Fibroblast of mammary gland (primary cell): ENCODE measurements at regions not wholly inside any gene's neighbourhood (a gene's known extent, or its start where the extent isn't known, plus 50 kb on each side); places are given as distances from the start of the nearest gene placed in this dataset.
"Not testable (repeated sequence)": the region's sequence is repeated elsewhere in the genome, so short reads cannot be mapped to it uniquely, and the experiment has no call there.

Source experiments
- DNase-seq: peaks from one replicate; pipeline ENCODE4 v3.0.0-alpha.2; 2010; ENCODE audit warnings: low read depth
- H3K4me3 ChIP-seq: 2 replicates; pipeline ENCODE4 v1.5.1; 2011; ENCODE audit warnings: low read depth, mild to moderate bottlenecking, low read length, moderate library complexity; ENCODE audit not compliant: control insufficient read depth
- TF ChIP-seq, protein P1 (sequence below): conservative IDR thresholded peaks from 2 replicates; pipeline ENCODE4 v1.5.1; 2011; ENCODE audit warnings: low read depth, low read length, inconsistent platforms; ENCODE audit not compliant: control insufficient read depth, insufficient read depth

DNA sequence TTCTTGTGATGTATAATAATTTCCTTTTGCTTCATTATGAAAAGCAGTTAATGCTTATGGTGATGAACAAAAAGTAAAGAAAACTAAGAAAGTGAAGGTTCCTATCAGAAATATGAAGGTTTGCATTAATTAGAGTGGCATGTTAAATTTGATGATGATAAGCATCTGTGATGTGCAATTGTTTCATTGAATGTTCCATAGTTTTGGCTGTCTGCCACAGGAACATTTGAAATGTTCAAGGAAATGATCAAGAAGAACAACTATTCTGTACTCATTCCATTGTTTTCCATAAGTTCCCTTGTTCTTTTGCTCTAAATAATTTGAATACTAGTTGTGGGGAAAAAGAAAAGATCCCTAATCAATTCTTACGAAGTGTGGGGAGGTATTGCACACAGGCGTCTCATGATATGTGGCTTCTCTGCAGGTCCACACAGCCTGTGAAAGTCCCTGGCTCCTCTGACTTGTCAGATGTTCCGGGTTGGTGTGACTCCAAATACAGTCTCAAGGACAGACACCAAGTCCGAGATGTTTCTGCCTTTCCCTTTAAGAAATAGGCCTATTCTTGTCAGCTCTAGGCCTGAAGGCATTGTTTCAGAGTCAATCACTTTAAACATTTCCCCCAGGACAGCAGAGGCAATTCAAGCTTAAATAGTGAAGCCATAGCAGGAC lies 152.6 kb upstream of the MAST4 start:
- TF ChIP-seq, protein P1, sequence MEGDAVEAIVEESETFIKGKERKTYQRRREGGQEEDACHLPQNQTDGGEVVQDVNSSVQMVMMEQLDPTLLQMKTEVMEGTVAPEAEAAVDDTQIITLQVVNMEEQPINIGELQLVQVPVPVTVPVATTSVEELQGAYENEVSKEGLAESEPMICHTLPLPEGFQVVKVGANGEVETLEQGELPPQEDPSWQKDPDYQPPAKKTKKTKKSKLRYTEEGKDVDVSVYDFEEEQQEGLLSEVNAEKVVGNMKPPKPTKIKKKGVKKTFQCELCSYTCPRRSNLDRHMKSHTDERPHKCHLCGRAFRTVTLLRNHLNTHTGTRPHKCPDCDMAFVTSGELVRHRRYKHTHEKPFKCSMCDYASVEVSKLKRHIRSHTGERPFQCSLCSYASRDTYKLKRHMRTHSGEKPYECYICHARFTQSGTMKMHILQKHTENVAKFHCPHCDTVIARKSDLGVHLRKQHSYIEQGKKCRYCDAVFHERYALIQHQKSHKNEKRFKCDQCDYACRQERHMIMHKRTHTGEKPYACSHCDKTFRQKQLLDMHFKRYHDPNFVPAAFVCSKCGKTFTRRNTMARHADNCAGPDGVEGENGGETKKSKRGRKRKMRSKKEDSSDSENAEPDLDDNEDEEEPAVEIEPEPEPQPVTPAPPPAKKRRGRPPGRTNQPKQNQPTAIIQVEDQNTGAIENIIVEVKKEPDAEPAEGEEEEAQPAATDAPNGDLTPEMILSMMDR = no peak
- no peak overlapping the region for H3K4me3 ChIP-seq
- peak; percentile 7 for DNase-seq

DNA sequence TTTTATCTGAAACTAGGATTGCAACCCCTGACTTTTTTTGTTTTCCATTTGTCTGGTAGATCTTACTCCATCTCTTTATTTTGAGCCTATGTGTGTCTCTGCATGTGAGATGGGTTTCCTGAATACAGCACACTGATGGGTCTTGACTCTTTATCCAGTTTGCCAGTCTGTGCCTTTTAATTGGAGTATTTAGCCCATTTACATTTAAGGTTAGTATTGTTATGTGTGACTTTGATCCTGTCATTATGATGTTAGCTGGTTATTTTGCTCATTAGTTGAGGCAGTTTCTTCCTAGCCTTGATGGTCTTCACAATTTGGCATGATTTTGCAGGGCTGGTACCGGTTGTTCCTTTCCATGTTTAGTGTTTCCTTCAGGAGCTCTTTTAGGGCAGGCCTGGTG lies 148.1 kb upstream of the MAST4 start:
- not testable (repeated sequence) for H3K4me3 ChIP-seq, DNase-seq

DNA sequence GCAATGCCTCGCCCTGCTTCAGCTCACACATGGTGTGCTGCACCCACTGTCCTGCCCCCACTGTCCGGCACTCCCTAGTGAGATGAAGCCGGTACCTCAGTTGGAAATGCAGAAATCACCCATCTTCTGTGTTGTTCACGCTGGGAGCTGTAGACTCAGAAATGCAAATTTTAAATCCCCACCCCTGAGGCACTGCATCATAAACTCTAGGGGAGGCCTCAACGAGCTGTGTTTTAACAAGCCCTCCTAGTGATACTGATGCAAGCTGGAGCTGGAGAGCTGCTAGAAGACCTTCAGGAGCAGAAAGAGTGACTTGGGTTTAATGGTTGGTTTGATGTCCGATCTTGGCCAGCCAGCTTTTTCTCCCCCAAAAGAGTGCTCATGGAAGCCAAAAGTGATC lies 146.0 kb upstream of the MAST4 start:
- no peak for DNase-seq
- no peak overlapping the region for H3K4me3 ChIP-seq
- TF ChIP-seq, protein P1 = no peak

DNA sequence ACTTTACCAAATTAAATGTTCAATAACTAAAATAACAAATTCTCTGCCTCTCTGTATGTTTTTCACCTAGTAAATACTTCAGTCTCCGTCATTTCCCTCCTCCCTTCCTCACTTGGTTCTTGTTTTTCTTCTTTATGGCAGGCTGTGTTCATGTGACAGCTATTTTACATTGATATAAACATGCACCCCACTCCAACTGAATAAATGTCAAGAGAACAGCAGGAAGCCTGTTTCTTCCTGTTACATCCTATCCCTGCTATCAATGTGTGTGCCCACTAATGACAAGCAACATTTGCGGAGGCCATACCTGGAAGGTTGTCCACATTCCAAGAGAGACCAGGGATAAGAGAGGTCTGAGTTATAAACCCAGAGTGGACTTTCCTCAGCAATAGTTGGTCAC lies 145.2 kb upstream of the MAST4 start:
- DNase-seq = no peak
- no peak overlapping the region for H3K4me3 ChIP-seq
- TF ChIP-seq, protein P1 = no peak

DNA sequence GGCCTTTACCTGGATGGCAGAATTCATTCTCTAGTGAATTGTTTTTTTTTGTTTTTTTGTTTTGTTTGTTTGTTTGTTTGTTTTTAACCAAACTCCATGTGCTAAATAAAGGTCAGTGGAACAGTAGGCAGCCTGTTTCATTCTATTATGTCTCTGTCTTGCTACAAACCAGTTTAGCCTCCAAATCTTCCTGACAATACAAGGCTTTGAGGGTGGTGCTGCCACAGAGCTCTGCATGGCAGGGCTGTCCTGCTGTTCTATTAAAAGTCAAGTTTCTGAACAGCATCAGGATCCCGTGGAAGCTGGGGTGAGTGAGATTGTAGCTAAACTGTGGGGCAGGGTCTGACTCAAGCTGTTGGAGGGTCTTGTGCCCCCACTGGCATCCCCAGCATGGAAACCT lies 144.1 kb upstream of the MAST4 start:
- H3K4me3 ChIP-seq = no peak overlapping the region
- TF ChIP-seq, protein P1 = no peak
- no peak for DNase-seq

DNA sequence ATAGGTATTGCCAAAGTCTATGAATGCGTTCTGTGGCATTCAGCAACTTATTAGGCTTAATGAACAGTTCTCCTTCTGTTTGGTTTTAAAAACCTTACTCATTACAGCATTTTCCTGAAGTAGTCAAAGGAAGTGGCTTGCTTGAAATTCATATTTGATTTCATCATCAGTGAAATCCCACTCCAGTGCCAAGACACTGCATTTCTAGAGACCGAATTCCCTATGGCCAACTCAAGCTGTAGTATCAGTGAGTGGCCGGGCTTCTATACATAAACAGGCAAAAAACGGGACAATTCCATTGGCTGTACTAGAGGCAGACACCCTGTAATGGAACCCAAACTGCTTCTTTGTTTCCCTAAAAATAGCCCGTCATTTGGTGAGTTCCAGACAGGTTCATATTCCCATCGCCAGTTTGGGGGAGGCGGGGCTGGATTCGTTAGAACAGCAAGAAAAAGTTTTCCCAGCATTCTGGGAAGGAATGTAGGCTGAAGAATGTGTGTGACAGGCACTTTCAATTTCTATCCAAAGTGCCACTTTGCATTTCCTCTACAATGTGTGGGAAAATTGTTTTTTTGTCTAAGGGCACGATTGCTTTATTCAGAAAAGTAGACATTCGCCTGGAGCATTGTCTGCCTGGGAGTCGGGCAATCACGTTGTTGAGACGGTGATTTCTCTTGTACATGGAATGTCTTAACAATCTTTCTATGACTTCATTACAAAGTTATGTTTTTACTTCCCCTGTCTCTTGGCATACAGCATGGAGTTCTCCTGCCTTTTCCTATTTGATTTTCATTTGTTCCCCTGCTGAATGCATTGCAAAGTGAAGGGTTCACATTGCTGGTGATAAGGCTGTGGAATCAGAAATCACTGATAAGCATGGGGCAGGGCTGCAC lies 141.8 kb upstream of the MAST4 start:
- TF ChIP-seq, protein P1 = no peak
- no peak overlapping the region for H3K4me3 ChIP-seq
- DNase-seq = peak; percentile 4

DNA sequence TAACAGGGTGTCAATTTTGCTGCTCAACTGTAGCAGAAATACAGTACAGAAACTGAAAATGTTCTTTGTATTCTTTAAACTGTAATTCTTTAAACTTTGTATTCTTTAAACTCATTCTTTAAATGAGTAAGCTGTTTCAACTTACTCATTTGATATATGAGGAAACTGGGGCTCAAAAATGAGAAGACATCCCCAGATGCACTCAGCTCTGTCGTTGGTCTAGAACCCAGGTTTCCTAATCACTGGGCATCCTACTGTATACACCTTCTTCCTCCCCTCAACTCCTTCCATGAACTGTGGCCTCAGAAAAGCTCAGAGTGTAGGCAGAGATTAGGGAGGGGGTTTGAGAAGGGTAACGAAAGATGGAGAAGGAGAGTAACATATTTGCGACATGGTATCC lies 136.5 kb upstream of the MAST4 start:
- no peak overlapping the region for H3K4me3 ChIP-seq
- TF ChIP-seq, protein P1 = no peak
- no peak for DNase-seq
